Activated naive CD4-positive, alpha-beta T cell treated with anti-CD3 and anti-CD28 coated beads, Interleukin-2, amount 10 ng/mL, durations not matched to agents 7 days and 5 days (primary cell): ENCODE measurements at regions not wholly inside any gene's neighbourhood (a gene's known extent, or its start where the extent isn't known, plus 50 kb on each side); places are given as distances from the start of the nearest gene placed in this dataset.

Experiments
- CTCF ChIA-PET: fragments of 350-600 bp; sonication (Branson Sonifier 250); formaldehyde crosslinking; loops from one replicate; lab custom pipeline; 2021; ENCODE audit warnings: antibody characterized with exemption; lab: Charles Lee
- DNase-seq: peaks from one replicate; pipeline ENCODE4 v3.0.0-alpha.2; 2020
- H3K27ac Mint-ChIP-seq: one replicate; pipeline ENCODE4 v1.8.0; 2021; ENCODE audit warnings: mild to moderate bottlenecking, moderate library complexity, mixed read lengths
- H3K27me3 Mint-ChIP-seq: one replicate; pipeline ENCODE4 v1.8.0; 2021; ENCODE audit warnings: mild to moderate bottlenecking, mixed read lengths
- H3K36me3 Mint-ChIP-seq: one replicate; pipeline ENCODE4 v1.8.0; 2021; ENCODE audit warnings: mixed read lengths
- H3K4me1 Mint-ChIP-seq: one replicate; pipeline ENCODE4 v1.8.0; 2021; ENCODE audit warnings: mixed read lengths
- H3K4me3 Mint-ChIP-seq: one replicate; pipeline ENCODE4 v1.8.0; 2021; ENCODE audit warnings: mild to moderate bottlenecking, moderate library complexity, mixed read lengths
- H3K9me3 Mint-ChIP-seq: one replicate; pipeline ENCODE4 v1.8.0; 2021; ENCODE audit warnings: mixed read lengths

DNA sequence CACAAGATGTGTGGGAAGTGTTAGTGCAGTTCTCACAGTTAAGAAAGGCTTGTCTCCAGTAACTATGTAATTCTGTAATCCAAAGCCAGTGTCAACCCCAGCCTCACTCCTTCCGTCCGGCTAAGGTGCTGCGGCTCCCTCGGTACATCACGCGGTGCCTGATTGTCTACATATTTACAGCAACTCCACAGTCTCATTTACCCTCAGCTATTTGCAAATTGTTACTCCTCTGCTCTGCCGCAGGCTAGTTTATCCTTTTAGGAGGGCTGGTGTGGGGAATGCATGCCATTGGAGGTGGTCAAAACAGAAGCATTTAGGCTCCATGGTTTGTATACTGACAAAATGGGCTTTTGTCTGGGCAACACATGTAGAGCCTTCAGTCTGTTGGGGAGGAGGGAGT lies 358.3 kb downstream of the METTL15 start:
- Mint-ChIP-seq H3K27ac (no peak overlapping the region), H3K4me1 (no peaks in the 10 kb centered on the region), H3K4me3 (no peak overlapping the region), H3K36me3 (no peaks in the 10 kb centered on the region), H3K9me3 (no peaks in the 10 kb centered on the region), H3K27me3 (no peaks in the 10 kb centered on the region)
- DNase-seq, result no peak
- CTCF ChIA-PET, result no interaction called here

GRCh38 chr11:28464252-28464867 lies 356.2 kb downstream of the METTL15 start:
- CTCF ChIA-PET, result interaction anchor here (0.5 kb wide), 1 partner anchor 678 kb away, joined by 3 read pairs; no protein-coding TSS in a partner anchor
- Mint-ChIP-seq H3K27me3 (no peaks in the 10 kb centered on the region), H3K27ac (no peak overlapping the region), H3K9me3 (no peaks in the 10 kb centered on the region), H3K4me3 (no peak overlapping the region), H3K4me1 (no peaks in the 10 kb centered on the region), H3K36me3 (no peaks in the 10 kb centered on the region)
- DNase-seq, result no peak

- no peaks in the 10 kb centered on the region for H3K27me3 Mint-ChIP-seq
- no peak overlapping the region for H3K27ac Mint-ChIP-seq
- H3K36me3 Mint-ChIP-seq, result no peaks in the 10 kb centered on the region
- no peak for DNase-seq
- no peak overlapping the region for H3K4me3 Mint-ChIP-seq
- H3K9me3 Mint-ChIP-seq, result no peaks in the 10 kb centered on the region
- no peaks in the 10 kb centered on the region for H3K4me1 Mint-ChIP-seq
- CTCF ChIA-PET, result interaction anchor here (0.5 kb wide), 1 partner anchor 677 kb away, joined by 3 read pairs; no protein-coding TSS in a partner anchor
These were observed 355.6 kb downstream of the METTL15 start for GRCh38 chr11:28463826-28464225.

GRCh38 chr11:28461846-28462245 lies 353.7 kb downstream of the METTL15 start:
- Mint-ChIP-seq H3K9me3 (no peaks in the 10 kb centered on the region), H3K4me3 (no peak overlapping the region), H3K36me3 (no peaks in the 10 kb centered on the region), H3K27ac (no peak overlapping the region), H3K4me1 (no peaks in the 10 kb centered on the region), H3K27me3 (no peaks in the 10 kb centered on the region)
- DNase-seq, result no peak
- CTCF ChIA-PET, result no interaction called here

GRCh38 chr11:28461338-28461737 lies 353.1 kb downstream of the METTL15 start:
- no peak overlapping the region for H3K4me3 Mint-ChIP-seq
- CTCF ChIA-PET, result no interaction called here
- H3K9me3 Mint-ChIP-seq, result no peaks in the 10 kb centered on the region
- no peaks in the 10 kb centered on the region for H3K4me1 Mint-ChIP-seq
- no peaks in the 10 kb centered on the region for H3K36me3 Mint-ChIP-seq
- H3K27me3 Mint-ChIP-seq, result no peaks in the 10 kb centered on the region
- H3K27ac Mint-ChIP-seq, result no peak overlapping the region
- no peak for DNase-seq

GRCh38 chr11:28460348-28460747 lies 352.2 kb downstream of the METTL15 start:
- CTCF ChIA-PET, result no interaction called here
- no peaks in the 10 kb centered on the region for H3K27me3 Mint-ChIP-seq
- no peaks in the 10 kb centered on the region for H3K36me3 Mint-ChIP-seq

GRCh38 chr11:28459912-28460311 lies 351.7 kb downstream of the METTL15 start:
- Mint-ChIP-seq H3K9me3 (no peaks in the 10 kb centered on the region), H3K36me3 (no peaks in the 10 kb centered on the region), H3K4me1 (no peaks in the 10 kb centered on the region), H3K27ac (no peak overlapping the region), H3K27me3 (no peaks in the 10 kb centered on the region), H3K4me3 (no peak overlapping the region)
- CTCF ChIA-PET, result no interaction called here
- DNase-seq, result no peak

More at GRCh38 chr11:28460348-28460747, 352.2 kb downstream of the METTL15 start:
- DNase-seq, result no peak
- H3K9me3 Mint-ChIP-seq, result no peaks in the 10 kb centered on the region
- H3K4me3 Mint-ChIP-seq, result no peak overlapping the region
- no peak overlapping the region for H3K27ac Mint-ChIP-seq
- H3K4me1 Mint-ChIP-seq, result no peaks in the 10 kb centered on the region

DNA sequence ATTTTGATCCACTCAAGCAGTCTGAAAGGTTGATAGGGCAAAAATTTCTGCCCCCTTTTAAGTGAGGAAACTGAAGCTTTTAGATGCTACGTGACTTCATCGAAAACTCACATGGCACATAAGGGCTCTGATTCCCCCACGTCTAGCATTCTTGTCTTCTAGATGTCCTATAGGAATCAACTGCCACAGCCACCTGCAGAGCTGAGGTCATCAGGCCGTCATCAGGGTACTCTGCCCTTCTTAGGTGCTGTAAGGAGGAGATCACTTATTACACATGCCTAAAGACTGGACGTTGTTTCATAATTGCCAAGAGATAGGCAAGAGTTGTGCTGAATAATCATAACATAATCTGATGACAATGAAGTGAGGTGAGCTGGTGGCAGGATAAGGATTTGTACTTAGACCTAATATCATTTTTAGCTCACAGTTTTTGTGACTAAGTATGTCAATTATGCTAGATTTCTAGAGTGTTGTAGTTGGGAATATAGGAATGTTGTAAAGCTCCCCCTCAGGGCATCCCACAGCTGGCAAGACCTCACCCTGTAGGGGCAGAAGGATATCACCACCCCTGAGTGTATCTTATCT lies 349.4 kb downstream of the METTL15 start:
- DNase-seq, result no peak
- Mint-ChIP-seq H3K27me3 (no peaks in the 10 kb centered on the region), H3K4me3 (no peak overlapping the region), H3K9me3 (no peaks in the 10 kb centered on the region), H3K4me1 (no peaks in the 10 kb centered on the region), H3K36me3 (no peaks in the 10 kb centered on the region), H3K27ac (no peak overlapping the region)
- CTCF ChIA-PET, result no interaction called here

DNA sequence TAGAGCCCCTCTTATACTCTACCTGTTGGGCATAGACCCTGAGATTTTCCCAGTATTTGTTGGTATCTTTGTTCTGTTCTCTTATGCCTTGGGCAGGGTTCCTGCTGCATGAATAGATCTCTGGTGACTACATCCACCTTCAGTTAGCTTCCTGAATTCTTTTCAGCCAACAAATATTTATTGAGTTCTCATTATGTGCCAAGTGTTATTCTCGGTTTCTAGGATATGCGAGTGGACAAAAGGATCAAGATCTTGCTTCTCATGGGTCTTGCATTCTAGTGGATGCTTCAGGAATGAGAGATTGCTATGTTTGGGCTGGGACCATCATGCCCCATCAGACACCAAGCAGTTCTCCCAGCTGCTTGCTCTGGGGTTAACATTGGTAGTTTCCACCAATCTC lies 340.0 kb downstream of the METTL15 start:
- Mint-ChIP-seq H3K36me3 (no peaks in the 10 kb centered on the region), H3K27ac (no peak overlapping the region), H3K27me3 (no peaks in the 10 kb centered on the region), H3K9me3 (no peaks in the 10 kb centered on the region), H3K4me1 (no peaks in the 10 kb centered on the region), H3K4me3 (no peak overlapping the region)
- CTCF ChIA-PET, result no interaction called here
- no peak for DNase-seq

- Mint-ChIP-seq H3K9me3 (no peaks in the 10 kb centered on the region), H3K27ac (no peak overlapping the region), H3K4me1 (no peaks in the 10 kb centered on the region), H3K27me3 (no peaks in the 10 kb centered on the region), H3K36me3 (no peaks in the 10 kb centered on the region), H3K4me3 (no peak overlapping the region)
- CTCF ChIA-PET, result no interaction called here
- DNase-seq, result no peak
These were observed 339.0 kb downstream of the METTL15 start for GRCh38 chr11:28447226-28447625.

DNA sequence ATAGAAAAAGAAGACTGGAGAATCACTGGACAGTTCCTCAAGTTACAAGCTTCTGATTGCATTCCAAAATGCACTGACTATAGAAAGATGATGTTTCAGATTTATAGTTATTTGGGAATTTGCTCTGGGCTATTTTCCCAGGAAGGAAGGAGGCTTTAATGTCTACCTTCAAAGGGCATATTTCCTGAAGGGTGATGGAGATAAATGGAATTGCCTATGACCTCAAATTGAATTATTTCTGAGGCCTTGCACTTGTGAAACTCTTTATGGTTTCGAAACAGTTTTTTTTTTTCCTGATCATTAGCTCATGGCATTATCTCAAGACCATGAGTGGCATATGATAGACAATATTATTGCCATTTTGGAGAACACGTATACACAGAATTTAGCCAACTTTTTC lies 333.9 kb downstream of the METTL15 start:
- no peaks in the 10 kb centered on the region for H3K4me1 Mint-ChIP-seq
- no peaks in the 10 kb centered on the region for H3K27me3 Mint-ChIP-seq
- CTCF ChIA-PET, result no interaction called here
- H3K9me3 Mint-ChIP-seq, result no peaks in the 10 kb centered on the region
- H3K27ac Mint-ChIP-seq, result no peak overlapping the region
- no peak overlapping the region for H3K4me3 Mint-ChIP-seq
- DNase-seq, result no peak
- H3K36me3 Mint-ChIP-seq, result no peaks in the 10 kb centered on the region

DNA sequence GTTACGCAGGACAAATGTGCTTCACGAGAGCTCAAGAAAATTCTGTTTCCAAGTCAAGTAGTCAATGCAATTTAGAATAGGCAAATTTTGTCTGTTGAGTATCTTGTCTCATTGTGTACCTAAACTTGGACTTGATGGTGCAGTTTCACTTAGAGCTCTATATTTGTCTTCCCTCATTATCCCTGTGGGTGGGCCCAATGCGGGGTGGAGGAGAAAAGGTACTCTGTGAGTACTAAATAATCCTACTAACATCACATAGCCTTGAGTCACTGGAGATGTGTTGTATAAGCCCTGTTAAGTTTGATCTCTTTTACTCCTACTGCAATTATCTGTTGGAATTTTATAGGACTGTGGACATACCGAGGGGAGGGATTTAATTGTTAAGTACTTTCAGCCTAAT lies 331.2 kb downstream of the METTL15 start:
- H3K27ac Mint-ChIP-seq, result no peak overlapping the region
- no peaks in the 10 kb centered on the region for H3K36me3 Mint-ChIP-seq
- no peak overlapping the region for H3K4me3 Mint-ChIP-seq
- CTCF ChIA-PET, result no interaction called here
- H3K27me3 Mint-ChIP-seq, result no peaks in the 10 kb centered on the region
- H3K4me1 Mint-ChIP-seq, result no peaks in the 10 kb centered on the region
- DNase-seq, result no peak
- H3K9me3 Mint-ChIP-seq, result no peaks in the 10 kb centered on the region

DNA sequence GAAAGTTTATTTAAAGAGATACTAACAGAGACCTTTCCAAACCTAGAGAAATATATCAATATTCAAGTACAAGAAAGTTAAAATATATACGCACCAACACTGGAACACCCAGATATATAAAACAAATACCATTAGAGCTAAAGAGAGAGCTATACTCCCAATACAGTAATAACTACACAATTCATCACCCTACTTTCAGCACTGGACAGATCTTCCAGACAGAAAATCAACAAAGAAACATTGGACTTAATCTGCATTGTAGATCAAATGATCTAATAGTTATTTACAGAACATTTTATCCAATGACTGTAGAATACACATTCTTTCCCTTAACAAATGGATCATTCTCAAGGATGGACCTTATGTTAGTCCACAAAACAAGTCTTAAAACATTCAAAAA lies 311.9 kb downstream of the METTL15 start:
- Mint-ChIP-seq H3K27ac (no peak overlapping the region), H3K4me3 (no peak overlapping the region), H3K4me1 (no peaks in the 10 kb centered on the region), H3K36me3 (no peaks in the 10 kb centered on the region), H3K27me3 (no peaks in the 10 kb centered on the region), H3K9me3 (no peaks in the 10 kb centered on the region)
- CTCF ChIA-PET, result no interaction called here
- no peak for DNase-seq

GRCh38 chr11:28417601-28418323 lies 309.6 kb downstream of the METTL15 start:
- no peak for DNase-seq
- no peak overlapping the region for H3K27ac Mint-ChIP-seq
- no peak overlapping the region for H3K4me3 Mint-ChIP-seq
- H3K4me1 Mint-ChIP-seq, result no peaks in the 10 kb centered on the region
- no peaks in the 10 kb centered on the region for H3K9me3 Mint-ChIP-seq
- H3K27me3 Mint-ChIP-seq, result no peaks in the 10 kb centered on the region
- no peaks in the 10 kb centered on the region for H3K36me3 Mint-ChIP-seq
- CTCF ChIA-PET, result no interaction called here

DNA sequence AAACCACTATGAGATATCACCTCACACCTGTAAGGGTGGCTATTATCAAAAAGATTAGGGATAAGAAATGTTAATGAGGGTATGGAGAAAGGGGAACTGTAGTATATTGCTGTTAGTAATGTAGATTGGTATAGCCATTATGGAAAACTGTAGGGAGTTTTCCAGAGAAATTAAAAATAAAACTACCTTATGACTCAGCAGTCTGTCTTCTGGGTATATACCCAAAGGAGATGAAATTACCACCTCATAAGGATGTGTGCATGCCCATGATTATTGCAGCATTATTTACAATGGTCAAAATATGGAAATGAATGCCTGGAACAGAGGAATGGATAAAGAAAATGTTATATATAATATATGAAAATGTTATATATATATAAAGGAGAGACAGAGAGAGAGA lies 303.8 kb downstream of the METTL15 start:
- Mint-ChIP-seq H3K4me3 (no peak overlapping the region), H3K9me3 (no peaks in the 10 kb centered on the region), H3K4me1 (no peaks in the 10 kb centered on the region), H3K27me3 (no peaks in the 10 kb centered on the region), H3K36me3 (no peaks in the 10 kb centered on the region), H3K27ac (no peak overlapping the region)
- DNase-seq, result no peak
- CTCF ChIA-PET, result no interaction called here
